ENCODE measurements at regions not wholly inside any gene's neighbourhood (a gene's known extent, or its start where the extent isn't known, plus 50 kb on each side); places are given as distances from the start of the nearest gene placed in this dataset.

DNA sequence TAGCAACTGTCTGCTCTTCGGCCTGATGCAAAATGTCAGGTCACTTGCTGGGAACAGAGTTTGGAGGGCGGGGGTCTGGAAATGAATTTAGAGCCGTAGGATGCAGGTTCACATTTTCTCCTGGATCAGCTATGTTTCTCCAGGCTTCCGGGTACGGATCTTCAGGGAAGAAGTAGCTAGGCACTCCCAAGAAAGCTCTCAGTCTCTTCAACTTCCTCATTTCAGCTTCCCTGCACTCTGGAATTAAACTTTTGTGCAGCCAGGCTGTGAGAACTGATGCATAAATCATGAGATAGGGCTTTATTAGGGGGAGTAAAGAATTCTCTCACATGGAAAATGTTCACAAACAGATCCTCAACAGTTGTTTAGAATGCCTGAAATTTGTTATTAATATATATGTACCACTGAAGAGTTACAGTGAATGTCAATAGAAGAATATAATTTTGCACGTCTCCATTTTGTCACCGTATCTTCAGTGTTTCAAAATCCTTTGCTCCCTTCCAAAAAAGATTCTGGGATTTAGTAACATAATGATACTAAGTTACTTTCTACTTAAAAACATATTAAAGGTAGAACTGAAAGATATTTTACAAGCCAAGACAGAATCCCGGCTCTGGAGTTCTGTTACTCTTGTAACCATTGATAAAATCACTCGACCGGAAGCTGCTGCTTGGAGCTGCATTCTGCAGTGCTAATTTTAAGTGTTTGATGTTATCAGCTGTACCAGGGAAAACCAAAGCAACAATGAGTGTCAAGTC, 178.5 kb upstream of the P2RY1 start:
- Histone ChIP-seq H3K36me3 (ENCODE audit: insufficient read depth, low read length) (no peaks in the 10 kb centered on the region), H3K4me3 (ENCODE audit: insufficient read depth, low read length) (no peak overlapping the region), H3K9me3 (ENCODE audit: low read depth, low read length) (peaks cover 2% of the 10 kb centered on the region), H3K4me2 (ENCODE audit: insufficient read depth, low read length) (no peak overlapping the region), H2AFZ (ENCODE audit: low read length) (no peak overlapping the region), H3K4me1 (ENCODE audit: insufficient read depth, low read length) (no peaks in the 10 kb centered on the region), H3K27ac (ENCODE audit: low read depth, low read length) (no peak overlapping the region), H4K20me1 (ENCODE audit: insufficient read depth, low read length) (no peaks in the 10 kb centered on the region), H3K79me2 (ENCODE audit: insufficient read depth, low read length) (no peaks in the 10 kb centered on the region), H3K27me3 (ENCODE audit: insufficient read depth, low read length) (no peaks in the 10 kb centered on the region)
- no peak for DNase-seq (ENCODE audit: insufficient read length, low spot score, missing footprints)
- TF ChIP-seq, protein P1, sequence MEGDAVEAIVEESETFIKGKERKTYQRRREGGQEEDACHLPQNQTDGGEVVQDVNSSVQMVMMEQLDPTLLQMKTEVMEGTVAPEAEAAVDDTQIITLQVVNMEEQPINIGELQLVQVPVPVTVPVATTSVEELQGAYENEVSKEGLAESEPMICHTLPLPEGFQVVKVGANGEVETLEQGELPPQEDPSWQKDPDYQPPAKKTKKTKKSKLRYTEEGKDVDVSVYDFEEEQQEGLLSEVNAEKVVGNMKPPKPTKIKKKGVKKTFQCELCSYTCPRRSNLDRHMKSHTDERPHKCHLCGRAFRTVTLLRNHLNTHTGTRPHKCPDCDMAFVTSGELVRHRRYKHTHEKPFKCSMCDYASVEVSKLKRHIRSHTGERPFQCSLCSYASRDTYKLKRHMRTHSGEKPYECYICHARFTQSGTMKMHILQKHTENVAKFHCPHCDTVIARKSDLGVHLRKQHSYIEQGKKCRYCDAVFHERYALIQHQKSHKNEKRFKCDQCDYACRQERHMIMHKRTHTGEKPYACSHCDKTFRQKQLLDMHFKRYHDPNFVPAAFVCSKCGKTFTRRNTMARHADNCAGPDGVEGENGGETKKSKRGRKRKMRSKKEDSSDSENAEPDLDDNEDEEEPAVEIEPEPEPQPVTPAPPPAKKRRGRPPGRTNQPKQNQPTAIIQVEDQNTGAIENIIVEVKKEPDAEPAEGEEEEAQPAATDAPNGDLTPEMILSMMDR (IDR thresholded peaks at IDR 0.05; ENCODE audit: extremely low read depth, low read depth, low read length), result no peak

DNA sequence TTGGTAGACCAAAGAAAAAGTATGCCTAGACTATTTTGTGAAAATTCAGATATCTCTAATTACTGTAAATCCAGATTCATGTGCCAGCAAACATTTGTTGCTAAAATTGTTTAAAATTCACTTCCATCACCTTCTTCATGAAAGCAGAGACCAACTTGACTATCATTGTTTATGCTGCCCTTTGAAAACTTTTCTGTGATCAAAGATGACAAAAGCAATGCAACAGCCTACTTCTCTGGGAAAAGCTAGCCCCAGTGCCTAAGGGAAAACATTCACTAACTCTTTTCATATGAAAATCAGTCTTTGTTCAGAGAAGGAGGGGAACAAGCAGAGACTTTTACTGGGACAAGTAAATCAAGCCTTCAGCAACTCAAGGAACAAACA, 178.0 kb upstream of the P2RY1 start:
- Histone ChIP-seq H2AFZ (ENCODE audit: low read length) (no peak overlapping the region), H3K4me2 (ENCODE audit: insufficient read depth, low read length) (no peak overlapping the region)
- TF ChIP-seq, protein P1 (IDR thresholded peaks at IDR 0.05; ENCODE audit: extremely low read depth, low read depth, low read length), result no peak

DNA sequence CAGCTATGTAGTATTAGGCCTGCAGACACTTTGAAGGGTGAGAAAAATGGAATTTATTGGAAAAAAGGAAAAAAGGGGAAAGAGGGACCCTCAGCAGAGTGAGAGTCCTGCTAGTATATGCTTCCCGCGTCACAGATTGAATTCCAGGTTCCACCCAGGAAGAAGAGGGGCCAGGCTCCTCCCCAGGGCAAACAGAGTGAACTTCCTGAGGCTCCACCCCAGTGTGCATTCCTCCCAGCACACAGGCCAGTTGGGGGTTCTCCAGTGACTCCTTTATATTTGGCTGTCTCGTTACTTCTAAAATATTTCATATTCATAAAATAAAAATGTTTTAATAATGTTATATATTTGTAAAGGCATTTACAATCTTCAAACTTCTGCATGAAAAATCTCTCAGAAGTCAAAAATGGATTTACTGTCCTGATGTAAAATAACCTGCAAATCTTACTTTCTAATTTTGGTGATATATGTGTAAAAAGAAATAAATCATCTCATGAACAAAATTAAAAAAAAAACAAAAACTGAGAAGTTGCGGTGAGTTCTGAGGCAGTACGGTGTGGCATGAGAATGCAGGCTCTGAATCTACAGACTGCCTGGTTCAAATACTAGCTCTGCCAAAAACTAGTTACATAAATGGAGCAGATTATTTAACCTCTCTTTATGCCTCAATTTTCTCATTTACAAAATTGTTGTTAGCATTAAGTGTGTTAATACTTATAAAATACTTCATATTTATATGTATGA, 175.8 kb upstream of the P2RY1 start:
- DNase-seq (ENCODE audit: insufficient read length, low spot score, missing footprints), result no peak
- H3K4me2 ChIP-seq (ENCODE audit: insufficient read depth, low read length), result no peak overlapping the region
- no peaks in the 10 kb centered on the region for H3K36me3 ChIP-seq (ENCODE audit: insufficient read depth, low read length)
- no peak overlapping the region for H2AFZ ChIP-seq (ENCODE audit: low read length)
- TF ChIP-seq, protein P1 (IDR thresholded peaks at IDR 0.05; ENCODE audit: extremely low read depth, low read depth, low read length), result no peak
- H3K79me2 ChIP-seq (ENCODE audit: insufficient read depth, low read length), result no peaks in the 10 kb centered on the region
- H3K4me3 ChIP-seq (ENCODE audit: insufficient read depth, low read length), result no peak overlapping the region
- peaks cover 2% of the 10 kb centered on the region for H3K9me3 ChIP-seq (ENCODE audit: low read depth, low read length)
- H3K27me3 ChIP-seq (ENCODE audit: insufficient read depth, low read length), result no peaks in the 10 kb centered on the region
- H4K20me1 ChIP-seq (ENCODE audit: insufficient read depth, low read length), result no peaks in the 10 kb centered on the region
- no peaks in the 10 kb centered on the region for H3K4me1 ChIP-seq (ENCODE audit: insufficient read depth, low read length)
- no peak overlapping the region for H3K27ac ChIP-seq (ENCODE audit: low read depth, low read length)

More for the DNA sequence above, 178.0 kb upstream of the P2RY1 start:
- Histone ChIP-seq H3K27me3 (ENCODE audit: insufficient read depth, low read length) (no peaks in the 10 kb centered on the region), H3K9me3 (ENCODE audit: low read depth, low read length) (peaks cover 2% of the 10 kb centered on the region), H3K36me3 (ENCODE audit: insufficient read depth, low read length) (no peaks in the 10 kb centered on the region), H3K4me1 (ENCODE audit: insufficient read depth, low read length) (no peaks in the 10 kb centered on the region), H3K27ac (ENCODE audit: low read depth, low read length) (no peak overlapping the region), H4K20me1 (ENCODE audit: insufficient read depth, low read length) (no peaks in the 10 kb centered on the region), H3K4me3 (ENCODE audit: insufficient read depth, low read length) (no peak overlapping the region), H3K79me2 (ENCODE audit: insufficient read depth, low read length) (no peaks in the 10 kb centered on the region)
- no peak for DNase-seq (ENCODE audit: insufficient read length, low spot score, missing footprints)

DNA sequence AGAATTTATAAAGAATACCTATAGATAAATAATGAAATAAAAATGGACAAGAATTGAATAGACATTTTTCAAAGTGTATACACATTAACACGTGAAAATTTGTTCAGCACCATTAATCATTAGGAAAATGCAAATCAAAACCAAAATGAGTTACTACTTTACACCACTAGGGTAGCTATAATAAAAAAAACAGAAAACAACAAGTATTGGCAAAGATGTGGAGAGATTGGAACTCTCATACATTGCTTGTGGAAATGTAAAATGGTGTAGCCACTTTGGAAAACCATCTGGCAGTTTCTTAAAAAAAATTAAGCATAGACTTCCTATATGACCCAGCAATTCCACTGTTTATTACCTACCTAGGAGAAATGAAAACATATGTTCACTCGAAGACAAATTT, 172.8 kb upstream of the P2RY1 start:
- H3K79me2 ChIP-seq (ENCODE audit: insufficient read depth, low read length), result no peaks in the 10 kb centered on the region
- no peak overlapping the region for H2AFZ ChIP-seq (ENCODE audit: low read length)
- H3K9me3 ChIP-seq (ENCODE audit: low read depth, low read length), result peaks cover 2% of the 10 kb centered on the region
- no peak for DNase-seq (ENCODE audit: insufficient read length, low spot score, missing footprints)
- H3K36me3 ChIP-seq (ENCODE audit: insufficient read depth, low read length), result no peaks in the 10 kb centered on the region
- H3K4me2 ChIP-seq (ENCODE audit: insufficient read depth, low read length), result no peak overlapping the region
- no peak overlapping the region for H3K27ac ChIP-seq (ENCODE audit: low read depth, low read length)
- H3K4me1 ChIP-seq (ENCODE audit: insufficient read depth, low read length), result no peaks in the 10 kb centered on the region
- H3K27me3 ChIP-seq (ENCODE audit: insufficient read depth, low read length), result no peaks in the 10 kb centered on the region
- no peaks in the 10 kb centered on the region for H4K20me1 ChIP-seq (ENCODE audit: insufficient read depth, low read length)
- TF ChIP-seq, protein P1 (IDR thresholded peaks at IDR 0.05; ENCODE audit: extremely low read depth, low read depth, low read length), result no peak
- no peak overlapping the region for H3K4me3 ChIP-seq (ENCODE audit: insufficient read depth, low read length)

All from osteoblast (primary cell).